Activated B cell treated with CpG ODN at 0.5 μM for 24 hours (primary cell): ENCODE measurements at regions not wholly inside any gene's neighbourhood (a gene's known extent, or its start where the extent isn't known, plus 50 kb on each side); places are given as distances from the start of the nearest gene placed in this dataset.

Experiments used
- ATAC-seq: fragments of 200-7000 bp; cut with Tn5 transposase; one replicate; pipeline ENCODE4 v1.10.0; 2021; ENCODE audit warnings: low read depth, mild to moderate bottlenecking, moderate library complexity
- CTCF ChIA-PET: fragments of 350-600 bp; sonication (Branson Sonifier 250); formaldehyde crosslinking; loops from one replicate; lab custom pipeline; 2021; ENCODE audit warnings: antibody characterized with exemption; lab: Charles Lee
- POLR2A ChIA-PET: fragments of 350-600 bp; sonication (Branson Sonifier 250); formaldehyde crosslinking; loops from one replicate; lab custom pipeline; 2021; ENCODE audit warnings: antibody characterized with exemption; lab: Charles Lee
- DNase-seq: peaks from one replicate; pipeline ENCODE4 v3.0.0; 2022
- H3K27ac Mint-ChIP-seq: one replicate; pipeline ENCODE4 v1.8.0; 2020; ENCODE audit warnings: mixed read lengths
- H3K27me3 Mint-ChIP-seq: one replicate; pipeline ENCODE4 v1.8.0; 2021; ENCODE audit warnings: mixed read lengths
- H3K36me3 Mint-ChIP-seq: one replicate; pipeline ENCODE4 v1.8.0; 2021; ENCODE audit warnings: low read depth, mixed read lengths
- H3K4me1 Mint-ChIP-seq: one replicate; pipeline ENCODE4 v1.8.0; 2021; ENCODE audit warnings: mixed read lengths
- H3K4me3 Mint-ChIP-seq: one replicate; pipeline ENCODE4 v1.8.0; 2020; ENCODE audit warnings: mild to moderate bottlenecking, mixed read lengths
- H3K9me3 Mint-ChIP-seq: one replicate; pipeline ENCODE4 v1.8.0; 2020; ENCODE audit warnings: mixed read lengths
- intact Hi-C: fragments of 100-400 bp; cut with micrococcal nuclease; formaldehyde crosslinking; loops from one replicate; pipeline ENCODE4 v1.15.1; 2024
- TF ChIP-seq, protein P1 (sequence below): fragments of 200-600 bp; IDR thresholded peaks from one replicate; pipeline ENCODE4 v1.8.0; 2022; ENCODE audit warnings: antibody characterized with exemption, mild to moderate bottlenecking

DNA sequence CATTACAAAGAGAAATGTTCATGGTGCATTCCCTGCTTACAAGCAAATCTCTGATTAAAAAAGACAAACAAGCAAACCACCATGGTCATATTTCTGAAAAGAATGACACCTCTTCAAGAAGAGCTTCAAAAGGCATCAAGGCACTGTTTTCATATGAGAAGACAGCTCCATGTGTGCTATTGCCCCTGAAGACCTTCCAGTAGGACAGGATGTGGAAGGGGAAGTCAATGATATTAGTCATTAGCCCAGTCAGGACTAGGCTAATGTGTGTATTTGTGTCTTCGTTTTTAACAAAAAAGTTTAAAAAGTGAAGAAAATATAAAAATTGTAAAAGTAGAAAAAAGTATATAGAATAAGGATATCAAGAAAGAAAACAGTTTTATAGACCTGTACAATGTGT lies 534.7 kb upstream of the ARGLU1 start:
- TF ChIP-seq, protein P1, sequence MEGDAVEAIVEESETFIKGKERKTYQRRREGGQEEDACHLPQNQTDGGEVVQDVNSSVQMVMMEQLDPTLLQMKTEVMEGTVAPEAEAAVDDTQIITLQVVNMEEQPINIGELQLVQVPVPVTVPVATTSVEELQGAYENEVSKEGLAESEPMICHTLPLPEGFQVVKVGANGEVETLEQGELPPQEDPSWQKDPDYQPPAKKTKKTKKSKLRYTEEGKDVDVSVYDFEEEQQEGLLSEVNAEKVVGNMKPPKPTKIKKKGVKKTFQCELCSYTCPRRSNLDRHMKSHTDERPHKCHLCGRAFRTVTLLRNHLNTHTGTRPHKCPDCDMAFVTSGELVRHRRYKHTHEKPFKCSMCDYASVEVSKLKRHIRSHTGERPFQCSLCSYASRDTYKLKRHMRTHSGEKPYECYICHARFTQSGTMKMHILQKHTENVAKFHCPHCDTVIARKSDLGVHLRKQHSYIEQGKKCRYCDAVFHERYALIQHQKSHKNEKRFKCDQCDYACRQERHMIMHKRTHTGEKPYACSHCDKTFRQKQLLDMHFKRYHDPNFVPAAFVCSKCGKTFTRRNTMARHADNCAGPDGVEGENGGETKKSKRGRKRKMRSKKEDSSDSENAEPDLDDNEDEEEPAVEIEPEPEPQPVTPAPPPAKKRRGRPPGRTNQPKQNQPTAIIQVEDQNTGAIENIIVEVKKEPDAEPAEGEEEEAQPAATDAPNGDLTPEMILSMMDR = no peak
- POLR2A ChIA-PET = no interaction called here

DNA sequence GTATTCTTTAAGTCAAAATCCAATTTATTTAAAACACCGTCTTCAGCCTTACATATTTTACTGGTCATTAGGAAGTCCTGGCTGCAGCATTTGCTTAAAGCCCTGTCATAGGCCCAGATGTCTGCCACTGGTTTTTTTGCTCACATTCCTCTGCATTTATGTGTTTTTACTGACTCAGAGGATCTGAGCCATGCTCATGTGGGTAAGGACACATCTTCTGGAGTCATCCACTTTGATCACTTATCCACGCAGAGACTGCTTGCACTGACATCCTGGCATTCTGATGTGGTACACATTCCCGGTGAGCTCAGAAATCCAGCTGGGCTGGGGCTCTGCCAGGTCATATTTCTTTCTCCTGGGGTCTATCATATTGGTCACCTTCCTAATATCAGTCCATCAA lies 531.7 kb upstream of the ARGLU1 start:
- ATAC-seq = no peak
- CTCF ChIA-PET = no interaction called here

More for the DNA sequence above, 534.7 kb upstream of the ARGLU1 start:
- CTCF ChIA-PET = no interaction called here
- no peaks in the 10 kb centered on the region for H3K36me3 Mint-ChIP-seq
- DNase-seq = no peak
- no peaks in the 10 kb centered on the region for H3K27me3 Mint-ChIP-seq
- H3K27ac Mint-ChIP-seq = no peak overlapping the region
- H3K4me3 Mint-ChIP-seq = no peak overlapping the region
- H3K4me1 Mint-ChIP-seq = no peaks in the 10 kb centered on the region
- intact Hi-C loops = no loop called here
- no peak for ATAC-seq
- peaks cover 4% of the 10 kb centered on the region for H3K9me3 Mint-ChIP-seq

DNA sequence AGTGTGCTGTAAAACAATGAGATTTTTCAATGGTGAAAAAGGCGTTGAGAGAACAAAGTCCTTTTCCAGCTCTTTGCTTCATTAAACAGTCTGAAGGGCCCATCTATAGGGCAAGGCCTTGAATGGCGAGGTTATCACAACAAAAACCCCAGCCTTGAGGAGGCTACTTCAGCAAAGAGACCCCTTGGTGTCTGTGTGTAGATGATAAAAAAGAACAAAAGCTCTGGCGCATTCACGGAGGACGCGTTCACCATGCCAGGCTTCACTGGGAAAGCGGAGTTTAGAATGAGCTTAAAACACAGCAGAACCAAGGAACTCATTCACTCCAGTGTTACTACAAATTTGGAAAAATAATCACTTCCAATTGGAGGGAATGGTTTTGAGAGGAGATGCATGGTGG lies 530.0 kb upstream of the ARGLU1 start:
- TF ChIP-seq, protein P1 = no peak
- ChIA-PET POLR2A (no interaction called here), CTCF (no interaction called here)
- no peaks in the 10 kb centered on the region for H3K4me1 Mint-ChIP-seq
- H3K27me3 Mint-ChIP-seq = no peaks in the 10 kb centered on the region
- intact Hi-C loops = no loop called here
- ATAC-seq (no peak), DNase-seq (no peak)
- no peak overlapping the region for H3K4me3 Mint-ChIP-seq
- H3K27ac Mint-ChIP-seq = no peak overlapping the region
- H3K9me3 Mint-ChIP-seq = peaks cover 4% of the 10 kb centered on the region
- no peaks in the 10 kb centered on the region for H3K36me3 Mint-ChIP-seq

More for the DNA sequence above, 531.7 kb upstream of the ARGLU1 start:
- H3K4me3 Mint-ChIP-seq = no peak overlapping the region
- POLR2A ChIA-PET = no interaction called here
- H3K9me3 Mint-ChIP-seq = peaks cover 4% of the 10 kb centered on the region
- no peak for DNase-seq
- TF ChIP-seq, protein P1 = no peak
- intact Hi-C loops = no loop called here
- no peaks in the 10 kb centered on the region for H3K27me3 Mint-ChIP-seq
- H3K4me1 Mint-ChIP-seq = no peaks in the 10 kb centered on the region
- H3K36me3 Mint-ChIP-seq = no peaks in the 10 kb centered on the region
- no peak overlapping the region for H3K27ac Mint-ChIP-seq

DNA sequence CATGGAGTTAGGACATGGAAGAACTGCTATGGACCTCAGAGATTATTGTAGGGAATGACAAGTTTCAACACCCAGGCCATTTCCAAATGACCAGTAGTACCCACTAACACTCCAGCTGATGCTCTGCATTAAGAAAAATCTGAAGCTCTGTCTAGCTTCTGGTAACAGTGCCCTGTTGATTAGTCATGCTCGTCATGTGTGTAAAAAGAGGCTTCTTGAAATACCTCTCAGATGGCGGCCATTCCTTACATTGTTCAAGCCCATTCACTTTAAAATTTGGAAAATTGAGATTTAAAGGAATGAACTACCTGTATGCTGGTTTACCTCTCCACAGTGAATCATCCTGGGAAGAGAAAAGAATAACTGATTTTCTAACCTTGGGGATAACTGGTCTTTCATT lies 527.9 kb upstream of the ARGLU1 start:
- H3K27me3 Mint-ChIP-seq = no peaks in the 10 kb centered on the region
- POLR2A ChIA-PET = no interaction called here

DNA sequence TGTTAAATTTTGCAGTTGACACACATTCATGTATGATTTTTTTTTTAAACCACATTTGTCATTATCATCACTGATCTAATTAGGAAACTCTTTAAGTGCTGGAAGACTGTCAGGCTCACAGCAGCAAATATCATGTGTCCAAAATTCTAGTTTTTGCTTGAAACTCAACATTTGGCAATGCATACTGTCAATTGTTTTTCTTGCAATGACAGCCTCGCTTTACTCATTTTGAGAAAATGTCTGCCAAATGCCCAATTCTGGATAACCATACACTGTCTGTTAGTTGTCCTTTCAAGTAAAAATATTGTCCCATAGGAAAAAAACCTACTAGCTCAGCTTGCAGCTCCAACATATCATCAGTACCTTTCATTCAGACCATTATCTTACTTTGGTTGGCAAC lies 523.9 kb upstream of the ARGLU1 start:
- Mint-ChIP-seq H3K9me3 (peaks cover 2% of the 10 kb centered on the region), H3K27me3 (no peaks in the 10 kb centered on the region), H3K27ac (no peak overlapping the region), H3K4me3 (no peak overlapping the region), H3K36me3 (no peaks in the 10 kb centered on the region), H3K4me1 (no peaks in the 10 kb centered on the region)
- ChIA-PET CTCF (no interaction called here), POLR2A (no interaction called here)
- intact Hi-C loops = no loop called here
- TF ChIP-seq, protein P1 = no peak
- ATAC-seq (no peak), DNase-seq (no peak)

More for the DNA sequence above, 527.9 kb upstream of the ARGLU1 start:
- no peaks in the 10 kb centered on the region for H3K4me1 Mint-ChIP-seq
- peaks cover 2% of the 10 kb centered on the region for H3K9me3 Mint-ChIP-seq
- CTCF ChIA-PET = no interaction called here
- TF ChIP-seq, protein P1 = no peak
- H3K4me3 Mint-ChIP-seq = no peak overlapping the region
- no peak overlapping the region for H3K27ac Mint-ChIP-seq
- ATAC-seq (no peak), DNase-seq (no peak)
- intact Hi-C loops = no loop called here
- H3K36me3 Mint-ChIP-seq = no peaks in the 10 kb centered on the region
